SK-N-MC (cell line): ENCODE measurements at regions not wholly inside any gene's neighbourhood (a gene's known extent, or its start where the extent isn't known, plus 50 kb on each side); places are given as distances from the start of the nearest gene placed in this dataset.

Source experiments
- EZH2 ChIP-seq: fragments of 200-600 bp; sonication (generic); IDR thresholded peaks from one replicate; pipeline ENCODE4 v1.6.1; 2017; ENCODE audit warnings: antibody characterized with exemption
- POLR2AphosphoS5 ChIP-seq: IDR thresholded peaks from 2 replicates; pipeline ENCODE4 v1.6.1; 2012; ENCODE audit warnings: mild to moderate bottlenecking, low read depth, low read length, borderline replicate concordance

DNA sequence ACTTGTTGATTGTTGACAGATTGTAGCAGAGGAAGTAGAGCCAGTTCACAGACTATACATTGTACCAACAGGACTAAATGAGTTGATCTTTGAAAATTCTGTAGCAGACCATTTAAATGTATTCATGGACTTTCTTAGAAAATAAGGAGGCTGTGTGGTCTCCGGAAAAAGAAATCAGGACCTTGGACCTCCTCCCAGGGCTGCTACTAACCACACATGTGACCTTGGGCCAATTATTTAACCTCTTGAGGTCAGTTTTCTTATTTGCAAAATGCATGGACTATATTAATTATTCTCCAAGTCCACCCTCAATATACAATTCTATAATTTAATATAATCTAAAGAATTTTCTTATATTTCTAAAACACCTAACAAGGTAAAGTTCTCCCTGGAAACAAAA lies 492.0 kb upstream of the JAG1 start:
- TF ChIP-seq EZH2: no peak
- no peak for TF ChIP-seq POLR2AphosphoS5
